Left lobe of liver (tissue), 2 donors: ENCODE measurements at regions not wholly inside any gene's neighbourhood (a gene's known extent, or its start where the extent isn't known, plus 50 kb on each side); places are given as distances from the start of the nearest gene placed in this dataset.

ENCODE experiments used
- ATAC-seq: fragments of 200-7000 bp; cut with Tn5 transposase; one replicate; pipeline ENCODE4 v1.9.1; 2020; ENCODE audit warnings: mild to moderate bottlenecking, moderate library complexity
- DNase-seq: peaks from one replicate; pipeline ENCODE4 v3.0.0-alpha.2; 2020; ENCODE audit warnings: low spot score
- donor health status: DM: no; HTN: no; CAD: no; lungs with moderate emphysema.
- donor health status: DM: no; HTN: yes; CAD: no.

- DNase-seq (no peak), ATAC-seq (peak; percentile 29)
These were observed 1227.1 kb downstream of the SLITRK1 start for GRCh38 chr13:82654861-82655855.

DNA sequence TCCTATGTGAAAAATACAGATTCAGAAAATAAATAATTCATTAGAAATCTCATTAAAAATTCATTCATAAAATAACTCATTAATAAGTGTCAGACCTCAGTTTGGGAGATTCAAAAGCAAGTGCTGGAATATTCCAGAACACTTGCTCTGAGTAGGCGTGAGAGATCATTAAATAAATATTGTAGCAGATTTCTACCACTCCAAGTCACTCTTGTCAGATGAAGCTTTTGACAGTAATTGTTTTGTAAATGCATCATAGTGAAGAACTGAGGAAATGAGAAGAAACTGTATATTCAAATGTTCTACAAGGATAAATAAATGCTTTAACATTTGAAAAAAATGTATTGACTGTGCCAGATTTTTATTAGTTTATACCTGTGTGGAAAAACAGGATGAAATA lies 1228.1 kb downstream of the SLITRK1 start:
- ATAC-seq (no peak), DNase-seq (no peak)

GRCh38 chr13:82647540-82647939 lies 1234.7 kb downstream of the SLITRK1 start:
- DNase-seq (no peak), ATAC-seq (no peak)

- DNase-seq: no peak
- ATAC-seq: no peak
These were observed 1246.2 kb downstream of the SLITRK1 start for GRCh38 chr13:82636119-82636518.

- DNase-seq: no peak
- no peak for ATAC-seq
These were observed 1247.3 kb downstream of the SLITRK1 start for GRCh38 chr13:82634946-82635345.

DNA sequence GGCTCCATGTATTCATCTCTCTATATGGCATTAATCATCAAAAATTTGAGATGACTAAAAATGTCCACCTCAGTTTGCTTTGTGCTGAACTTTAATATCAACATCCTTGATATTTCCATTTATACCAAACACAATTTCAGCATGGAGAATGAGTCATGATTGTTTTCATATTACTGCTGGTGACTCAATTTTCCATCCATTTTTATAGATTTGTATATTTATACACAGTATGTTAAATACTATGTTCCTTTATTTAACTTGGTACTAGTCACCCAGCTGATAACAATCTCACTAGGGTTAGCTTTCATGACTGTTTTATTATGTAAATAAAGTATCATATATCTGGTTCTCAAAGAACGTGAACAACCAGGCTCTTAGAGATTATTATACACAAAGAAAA lies 1255.1 kb downstream of the SLITRK1 start:
- ATAC-seq: no peak

GRCh38 chr13:82625717-82626116 lies 1256.6 kb downstream of the SLITRK1 start:
- ATAC-seq: no peak
- no peak for DNase-seq

More for the DNA sequence above, 1255.1 kb downstream of the SLITRK1 start:
- no peak for DNase-seq

DNA sequence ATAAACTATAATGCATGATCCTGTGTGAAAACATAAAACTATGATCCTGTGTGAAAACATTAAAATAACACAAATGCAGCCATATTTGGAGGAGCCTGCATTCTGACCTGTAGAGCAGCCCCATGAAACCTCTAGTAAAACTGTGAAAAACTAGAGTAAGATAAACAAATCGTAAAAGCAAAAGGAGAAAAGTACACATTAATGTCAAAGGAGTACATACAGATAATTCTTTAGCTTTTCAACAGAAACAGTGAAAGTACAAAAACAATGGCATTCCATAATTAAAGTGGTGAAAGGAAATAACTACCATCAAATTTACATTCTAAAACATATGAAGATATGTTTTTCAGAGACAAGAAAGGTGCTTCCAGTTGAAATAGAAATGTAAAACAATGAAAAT lies 1267.2 kb downstream of the SLITRK1 start:
- no peak for ATAC-seq
- DNase-seq: no peak

DNA sequence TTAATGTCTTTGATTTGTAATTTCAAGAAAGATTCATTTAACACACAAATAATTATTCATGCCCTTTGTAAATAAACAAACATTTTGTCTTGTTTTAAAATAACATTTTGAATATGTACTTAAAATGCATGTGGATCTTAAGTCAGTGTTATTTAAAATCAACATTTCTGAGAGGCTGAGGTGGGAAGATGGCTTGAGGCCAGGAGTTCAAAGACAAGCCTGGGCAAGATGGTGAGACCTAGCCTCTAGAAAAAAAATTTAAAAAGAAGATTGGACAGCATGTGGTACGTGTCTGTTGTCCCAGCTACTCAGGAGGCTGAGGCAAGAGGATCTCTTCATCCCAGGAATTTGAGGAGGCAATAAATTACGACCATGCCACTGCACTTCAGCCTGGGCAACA lies 1268.2 kb downstream of the SLITRK1 start:
- no peak for ATAC-seq
- DNase-seq: no peak

GRCh38 chr13:82606008-82606407 lies 1276.3 kb downstream of the SLITRK1 start:
- ATAC-seq (no peak), DNase-seq (no peak)

- ATAC-seq: no peak
- DNase-seq: no peak
These were observed 1284.5 kb downstream of the SLITRK1 start for GRCh38 chr13:82597747-82598146.

DNA sequence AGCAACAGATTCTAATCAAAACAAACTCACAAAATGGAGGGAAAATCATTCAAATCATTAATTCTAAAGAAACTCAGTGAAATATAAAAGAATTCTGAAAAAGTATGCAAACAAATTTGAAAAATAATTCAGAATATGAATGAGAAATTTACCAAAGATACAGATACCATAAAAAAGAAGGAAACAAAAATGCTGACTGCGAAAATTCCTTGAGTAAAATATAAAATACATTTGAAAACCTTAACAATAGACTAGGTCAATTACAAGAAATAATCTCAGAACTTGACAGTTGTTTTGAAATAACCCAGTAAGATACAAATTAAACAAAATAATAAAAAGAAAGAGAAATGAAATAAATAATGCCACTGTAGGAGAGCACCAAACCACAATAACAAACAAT lies 1289.0 kb downstream of the SLITRK1 start:
- no peak for DNase-seq
- no peak for ATAC-seq

DNA sequence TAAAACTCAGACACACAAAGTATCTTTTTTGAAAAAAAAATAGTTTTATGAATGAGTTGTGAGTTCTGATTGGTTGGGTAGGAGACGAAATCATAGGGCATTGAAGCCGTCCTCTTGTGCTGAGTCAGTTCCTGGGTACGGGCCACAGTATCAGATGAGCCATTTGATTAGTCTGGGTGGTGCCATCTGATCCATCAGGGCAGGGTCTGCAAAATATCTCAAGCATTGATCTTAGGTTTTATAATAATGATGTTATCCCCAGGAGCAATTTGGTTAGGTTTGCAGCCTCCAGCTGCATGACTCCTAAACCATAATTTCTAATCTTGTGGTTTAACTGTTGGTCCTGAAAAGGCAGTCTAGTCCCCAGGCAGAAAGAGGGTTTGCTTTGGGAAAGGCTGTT lies 1310.6 kb downstream of the SLITRK1 start:
- ATAC-seq (no peak), DNase-seq (no peak)

GRCh38 chr13:82569581-82569980 lies 1312.7 kb downstream of the SLITRK1 start:
- DNase-seq (no peak), ATAC-seq (no peak)

DNA sequence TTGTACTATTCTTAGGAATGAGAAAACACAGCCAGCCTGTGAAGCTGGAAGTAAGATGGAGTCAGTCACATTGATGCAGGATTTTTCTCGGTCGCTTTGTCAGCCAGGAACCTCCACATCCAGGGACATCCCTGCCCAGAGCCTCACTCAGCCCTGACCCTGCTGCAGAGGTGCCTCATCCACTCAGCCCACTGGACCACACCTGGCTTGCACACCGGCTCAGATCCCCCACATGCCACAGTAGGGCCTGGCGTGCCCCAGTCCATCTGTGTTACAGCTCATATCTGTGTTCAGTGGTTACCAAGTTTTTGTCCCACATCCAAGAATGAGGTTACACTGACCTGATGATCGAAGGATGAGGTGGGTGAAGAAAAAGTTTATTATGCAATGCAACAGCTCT lies 1315.4 kb downstream of the SLITRK1 start:
- no peak for ATAC-seq
- no peak for DNase-seq

GRCh38 chr13:82565201-82565600 lies 1317.1 kb downstream of the SLITRK1 start:
- no peak for DNase-seq
- no peak for ATAC-seq

DNA sequence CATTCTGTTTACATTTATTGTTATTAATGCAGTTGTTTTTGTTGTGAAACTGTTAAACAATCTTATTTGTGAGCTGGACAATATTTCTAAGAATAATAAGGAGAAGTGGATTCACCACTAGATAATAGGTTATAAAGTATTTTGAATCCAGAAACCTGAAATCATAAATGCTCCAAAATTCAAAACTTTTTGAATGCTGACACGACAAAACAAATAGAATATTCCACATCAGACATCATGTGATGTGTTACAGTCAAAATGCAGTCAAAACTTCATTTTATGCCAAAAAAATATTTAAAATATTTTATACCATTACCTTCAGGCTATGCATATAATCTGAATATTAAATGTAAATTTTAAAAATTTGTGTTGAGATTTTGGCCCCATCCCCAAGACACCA lies 1321.4 kb downstream of the SLITRK1 start:
- DNase-seq: no peak
- ATAC-seq: no peak

DNA sequence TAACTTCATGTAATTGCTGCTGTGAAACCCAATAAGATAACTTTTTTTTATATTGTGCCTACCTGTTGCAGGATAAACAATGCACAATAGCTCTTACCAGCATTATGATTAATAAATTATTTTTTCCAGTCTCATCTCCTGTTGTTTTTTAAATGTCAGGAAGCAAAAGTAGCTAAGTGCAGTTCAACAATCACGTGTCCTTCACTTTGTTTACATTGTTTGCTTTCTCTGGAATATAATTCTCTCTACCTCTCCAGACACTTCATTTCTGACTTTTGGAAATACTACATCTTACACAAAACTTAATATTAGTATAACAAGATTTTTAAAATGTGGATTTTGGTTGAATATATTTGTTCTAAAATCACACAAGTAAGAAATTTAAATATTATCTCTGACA lies 1359.4 kb downstream of the SLITRK1 start:
- peak; percentile 47 for ATAC-seq
- DNase-seq: no peak

DNA sequence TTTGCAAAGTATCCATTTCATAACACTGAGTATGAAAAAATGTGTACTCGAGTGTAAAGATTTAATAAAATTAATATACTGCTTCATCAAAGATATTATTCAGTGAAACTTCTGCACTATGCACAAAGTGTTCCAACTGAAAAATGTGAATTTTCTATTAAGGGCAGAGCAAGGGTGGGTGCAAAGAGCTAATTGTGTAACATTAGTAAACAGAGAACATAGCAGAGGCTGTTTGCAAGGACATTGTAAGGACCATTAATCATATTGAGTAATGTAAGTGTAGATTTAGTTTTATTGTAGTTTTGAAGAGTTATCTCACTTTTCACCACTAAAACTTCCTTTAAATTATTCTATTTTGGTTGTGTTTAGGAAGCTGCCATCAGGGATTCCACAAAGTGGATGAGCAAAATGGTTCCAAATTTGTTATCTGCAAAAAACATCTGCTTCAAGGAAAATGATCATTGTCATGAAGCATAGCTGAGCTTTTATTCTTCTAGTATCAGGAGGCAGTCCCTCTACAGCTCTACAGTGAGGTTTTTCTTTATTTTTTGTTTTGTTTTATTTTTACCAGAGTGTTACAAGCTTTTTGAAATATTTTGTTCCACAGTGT lies 1375.4 kb downstream of the SLITRK1 start:
- DNase-seq: no peak

DNA sequence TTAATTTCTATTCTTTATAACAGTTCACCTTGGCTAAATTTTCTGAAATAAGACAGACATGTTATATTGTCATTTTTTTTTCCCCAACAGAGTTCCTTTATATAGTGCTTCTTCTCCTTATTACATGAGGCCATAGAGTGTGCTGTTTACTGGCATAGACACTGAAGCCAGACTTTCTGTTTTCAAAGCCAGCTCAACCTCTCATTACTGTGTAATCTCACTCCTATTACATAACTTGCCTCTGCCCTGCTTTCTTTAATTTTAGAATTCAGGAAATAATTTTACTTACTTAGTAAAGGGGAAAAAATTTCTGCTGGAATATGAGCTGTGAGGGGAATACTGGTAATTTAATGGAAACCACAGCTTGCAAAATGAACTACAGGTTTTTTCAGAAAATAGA lies 1380.4 kb downstream of the SLITRK1 start:
- DNase-seq: no peak
- peak; percentile 83 for ATAC-seq

More for the DNA sequence above, 1375.4 kb downstream of the SLITRK1 start:
- ATAC-seq: peak; percentile 81

- no peak for DNase-seq
- ATAC-seq: no peak
These were observed 1401.9 kb downstream of the SLITRK1 start for GRCh38 chr13:82480415-82480814.

- DNase-seq: no peak
- no peak for ATAC-seq
These were observed 1404.8 kb downstream of the SLITRK1 start for GRCh38 chr13:82477436-82477835.
